Neural cell (in vitro differentiated cells): ENCODE measurements at regions not wholly inside any gene's neighbourhood (a gene's known extent, or its start where the extent isn't known, plus 50 kb on each side); places are given as distances from the start of the nearest gene placed in this dataset.

Experiments used
- REST ChIP-seq: IDR thresholded peaks from 2 replicates; pipeline ENCODE4 v1.6.1; 2012; ENCODE audit warnings: borderline replicate concordance
- TF ChIP-seq, protein P1 (sequence below): fragments of 450-650 bp; IDR thresholded peaks from 2 replicates; pipeline ENCODE4 v1.5.1; 2014; ENCODE audit warnings: antibody characterized with exemption, mild to moderate bottlenecking, moderate library complexity; ENCODE audit not compliant: poor library complexity, severe bottlenecking

DNA sequence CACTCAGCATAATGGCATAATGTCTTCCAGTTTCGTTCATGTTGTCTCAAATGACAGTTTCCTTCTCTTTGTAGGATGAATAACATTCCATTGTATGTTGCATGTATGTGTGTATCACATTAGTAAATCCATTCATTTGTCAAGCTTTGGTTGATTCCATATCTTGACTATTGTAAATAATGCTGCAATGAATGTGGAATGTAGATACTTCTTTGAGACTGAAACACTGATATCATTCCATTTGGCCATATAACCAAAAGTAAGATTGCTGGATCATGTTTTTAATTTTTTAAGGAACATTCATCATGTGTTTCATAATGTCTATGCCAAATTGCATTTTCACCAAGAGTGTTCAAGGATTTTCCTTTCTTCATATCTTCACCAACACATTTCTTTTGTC lies 1711.4 kb upstream of the PIK3C3 start:
- TF ChIP-seq, protein P1, sequence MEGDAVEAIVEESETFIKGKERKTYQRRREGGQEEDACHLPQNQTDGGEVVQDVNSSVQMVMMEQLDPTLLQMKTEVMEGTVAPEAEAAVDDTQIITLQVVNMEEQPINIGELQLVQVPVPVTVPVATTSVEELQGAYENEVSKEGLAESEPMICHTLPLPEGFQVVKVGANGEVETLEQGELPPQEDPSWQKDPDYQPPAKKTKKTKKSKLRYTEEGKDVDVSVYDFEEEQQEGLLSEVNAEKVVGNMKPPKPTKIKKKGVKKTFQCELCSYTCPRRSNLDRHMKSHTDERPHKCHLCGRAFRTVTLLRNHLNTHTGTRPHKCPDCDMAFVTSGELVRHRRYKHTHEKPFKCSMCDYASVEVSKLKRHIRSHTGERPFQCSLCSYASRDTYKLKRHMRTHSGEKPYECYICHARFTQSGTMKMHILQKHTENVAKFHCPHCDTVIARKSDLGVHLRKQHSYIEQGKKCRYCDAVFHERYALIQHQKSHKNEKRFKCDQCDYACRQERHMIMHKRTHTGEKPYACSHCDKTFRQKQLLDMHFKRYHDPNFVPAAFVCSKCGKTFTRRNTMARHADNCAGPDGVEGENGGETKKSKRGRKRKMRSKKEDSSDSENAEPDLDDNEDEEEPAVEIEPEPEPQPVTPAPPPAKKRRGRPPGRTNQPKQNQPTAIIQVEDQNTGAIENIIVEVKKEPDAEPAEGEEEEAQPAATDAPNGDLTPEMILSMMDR, result no peak
- no peak for TF ChIP-seq REST
